HG03025 (cell line): ENCODE measurements at regions not wholly inside any gene's neighbourhood (a gene's known extent, or its start where the extent isn't known, plus 50 kb on each side); places are given as distances from the start of the nearest gene placed in this dataset.

ENCODE experiments used
- ATAC-seq: cut with Tn5 transposase; IDR thresholded peaks from one replicate; pipeline ENCODE4 v1.9.1; 2021; ENCODE audit warnings: mild to moderate bottlenecking, moderate library complexity; ENCODE audit not compliant: unreplicated experiment, low FRiP score

DNA sequence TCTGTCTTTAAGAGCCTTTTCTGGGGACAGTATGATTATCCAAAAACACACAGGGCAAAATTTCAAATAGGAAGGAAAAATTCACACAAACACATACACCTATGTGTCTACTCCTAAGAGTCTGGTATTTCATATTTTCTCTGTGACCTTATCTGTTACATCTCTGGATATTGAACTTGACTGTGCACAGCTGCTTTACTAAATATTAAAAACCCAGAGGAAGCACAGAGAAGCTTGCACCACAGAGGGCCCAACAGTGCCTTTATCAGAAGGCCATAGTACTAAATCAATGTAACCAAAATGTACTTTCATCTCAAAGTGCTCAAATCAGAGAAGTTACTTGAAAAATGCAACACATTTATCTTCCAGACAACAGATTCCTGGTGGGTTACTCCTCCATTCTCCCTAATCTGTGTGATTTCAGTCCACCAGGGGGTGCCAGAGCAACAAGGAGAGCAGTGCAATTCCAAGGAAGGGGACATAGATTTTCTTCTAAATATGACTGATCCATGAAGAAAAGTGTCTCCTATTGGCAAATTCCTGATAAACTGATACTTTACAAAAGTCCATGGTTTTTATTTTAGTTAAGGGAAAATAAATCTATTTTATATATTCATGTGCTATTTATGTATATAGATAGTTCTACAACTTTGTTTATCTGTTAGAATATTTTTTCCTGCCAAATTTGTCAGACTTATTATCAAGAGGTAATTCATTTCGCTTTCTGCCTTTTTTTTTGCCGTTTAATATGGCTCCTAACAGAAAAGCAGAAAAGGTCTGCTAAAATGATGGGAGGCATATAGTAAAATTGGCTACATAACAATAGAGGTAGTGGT is 617.6 kb downstream of the LRFN5 start:
- no peak for ATAC-seq

GRCh38 chr14:42222924-42223471 is 616.3 kb downstream of the LRFN5 start:
- ATAC-seq, result peak; percentile 92

GRCh38 chr14:42214981-42215491 is 608.4 kb downstream of the LRFN5 start:
- no peak for ATAC-seq

- ATAC-seq, result no peak
Observed at GRCh38 chr14:42200957-42201356, 594.3 kb downstream of the LRFN5 start.

DNA sequence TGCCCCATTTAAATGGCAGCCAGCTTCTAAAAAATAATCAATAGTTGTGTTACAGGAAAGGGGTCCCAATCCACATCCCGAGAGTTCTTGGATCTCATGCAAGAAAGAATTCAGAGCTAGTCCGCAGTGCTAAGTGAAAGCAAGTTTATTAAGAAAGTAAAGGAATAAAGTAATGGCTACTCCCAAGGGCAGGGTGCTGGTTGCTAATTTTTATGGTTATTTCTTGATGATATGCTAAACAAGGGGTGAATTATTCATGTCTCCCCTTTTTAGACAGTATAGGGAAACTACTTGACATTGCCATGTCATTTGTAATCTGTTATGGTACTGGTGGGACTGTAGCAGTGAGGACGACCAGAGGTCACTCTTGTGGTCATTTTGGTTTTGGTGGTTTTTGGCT is 591.3 kb downstream of the LRFN5 start:
- no peak for ATAC-seq

GRCh38 chr14:42192738-42193653 is 586.3 kb downstream of the LRFN5 start:
- ATAC-seq, result no peak

DNA sequence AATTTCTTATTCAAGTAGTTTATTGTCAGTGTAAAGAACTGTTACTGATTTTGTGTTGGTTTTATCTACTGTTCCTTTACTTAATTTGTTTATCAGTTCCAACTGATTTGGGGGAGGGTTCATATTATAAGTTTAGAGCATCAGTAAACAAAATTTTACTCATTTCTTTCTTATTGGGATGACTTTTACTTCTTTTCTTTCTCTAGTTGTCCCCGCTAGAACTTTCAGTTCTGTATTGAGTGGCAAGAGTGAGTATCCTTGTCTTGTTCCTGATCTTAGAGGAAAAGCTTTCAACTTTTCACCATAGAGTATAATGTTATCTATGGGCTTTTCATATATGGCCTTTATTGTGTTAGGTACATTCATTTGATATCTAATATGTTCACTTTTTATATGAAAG is 584.1 kb downstream of the LRFN5 start:
- ATAC-seq, result no peak

DNA sequence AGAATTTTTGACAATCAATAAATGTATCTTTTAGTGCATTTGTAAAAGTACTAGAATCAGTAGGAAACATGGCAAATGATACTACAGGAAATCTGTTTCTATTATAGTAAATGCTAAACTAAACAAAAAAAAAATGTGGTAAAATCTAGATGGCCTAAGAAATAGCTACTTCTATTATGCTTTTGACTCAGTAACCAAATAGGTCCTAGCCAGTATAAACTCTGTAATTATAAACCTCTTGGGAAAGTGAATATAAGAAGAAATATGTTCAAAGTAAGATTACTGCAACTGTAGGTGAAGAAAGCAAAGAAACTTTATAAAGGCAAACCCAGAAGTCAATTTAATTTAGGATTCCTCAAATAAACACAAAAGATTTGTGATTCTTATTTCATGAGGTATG is 581.2 kb downstream of the LRFN5 start:
- no peak for ATAC-seq

GRCh38 chr14:42185718-42186117 is 579.0 kb downstream of the LRFN5 start:
- ATAC-seq, result no peak

- ATAC-seq, result no peak
Observed at GRCh38 chr14:42174357-42174756, 567.7 kb downstream of the LRFN5 start.

GRCh38 chr14:42173206-42173605 is 566.5 kb downstream of the LRFN5 start:
- ATAC-seq, result no peak

DNA sequence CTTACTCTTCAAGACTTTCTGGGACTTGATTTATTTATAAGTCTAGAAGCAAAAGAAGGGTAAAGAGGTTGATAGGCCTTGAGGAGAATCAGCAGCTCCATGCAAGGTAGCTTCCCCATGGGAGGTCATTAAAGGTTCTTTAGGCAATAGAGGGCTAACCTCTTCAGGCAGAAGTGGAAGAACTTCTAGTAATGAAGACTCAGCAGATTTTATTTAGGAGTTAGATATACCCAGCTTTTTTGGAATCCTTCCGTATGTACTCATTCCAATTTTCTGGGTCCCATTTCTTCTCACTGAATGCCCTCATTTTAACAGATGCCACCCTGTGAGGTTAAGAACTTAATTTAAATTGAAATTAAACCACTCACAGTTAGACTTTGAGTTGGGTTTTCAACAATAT is 565.6 kb downstream of the LRFN5 start:
- ATAC-seq, result no peak

DNA sequence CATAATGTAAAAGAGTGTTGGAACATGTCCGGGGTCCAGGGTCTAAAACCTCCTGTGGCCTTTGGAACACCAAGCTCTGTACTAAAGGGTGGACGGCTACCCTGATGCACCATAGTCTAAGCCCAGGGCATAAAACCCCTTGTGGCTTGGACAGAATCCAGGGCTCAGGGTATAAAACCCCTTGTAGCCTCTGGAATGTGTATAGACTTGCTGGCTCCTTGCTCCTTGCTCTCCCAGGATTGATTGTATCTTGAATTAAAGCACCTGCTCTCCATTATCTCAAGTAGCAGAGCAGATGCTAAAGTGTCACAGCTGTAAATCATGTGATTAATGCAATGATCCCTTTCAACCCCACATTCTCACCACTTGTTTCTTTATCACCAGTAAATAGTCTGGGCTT is 556.5 kb downstream of the LRFN5 start:
- ATAC-seq, result no peak

- no peak for ATAC-seq
Observed at GRCh38 chr14:42159138-42159537, 552.5 kb downstream of the LRFN5 start.

DNA sequence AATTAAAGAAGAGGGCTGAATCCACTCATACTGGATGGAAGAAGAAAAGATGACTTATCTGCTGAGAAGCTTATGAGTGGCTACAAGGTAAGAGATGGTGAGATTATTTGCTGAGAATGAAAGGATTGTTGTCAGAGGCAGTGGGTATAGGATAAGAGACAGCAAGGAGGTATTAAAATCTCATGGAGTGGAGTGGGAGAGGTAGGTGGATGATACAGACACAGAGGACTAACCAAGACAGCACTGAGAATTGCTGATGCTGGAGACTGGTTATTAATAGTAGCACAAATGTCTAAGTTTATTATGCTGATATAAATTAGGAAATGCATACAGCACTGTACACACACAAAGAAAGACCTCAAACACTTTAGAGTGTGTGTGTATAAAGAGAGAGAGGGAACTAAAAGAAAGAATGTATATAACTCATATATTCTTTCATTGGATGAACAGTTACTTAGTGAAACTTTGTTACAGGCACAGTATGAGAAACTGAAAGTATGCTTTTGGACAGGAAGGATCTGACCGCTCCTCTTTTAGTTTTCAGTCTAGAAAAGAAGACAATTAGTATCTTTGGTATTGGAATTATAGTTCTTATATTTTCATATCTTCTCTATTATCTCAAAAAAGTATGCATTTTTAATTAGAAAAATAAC is 543.1 kb downstream of the LRFN5 start:
- ATAC-seq, result no peak

DNA sequence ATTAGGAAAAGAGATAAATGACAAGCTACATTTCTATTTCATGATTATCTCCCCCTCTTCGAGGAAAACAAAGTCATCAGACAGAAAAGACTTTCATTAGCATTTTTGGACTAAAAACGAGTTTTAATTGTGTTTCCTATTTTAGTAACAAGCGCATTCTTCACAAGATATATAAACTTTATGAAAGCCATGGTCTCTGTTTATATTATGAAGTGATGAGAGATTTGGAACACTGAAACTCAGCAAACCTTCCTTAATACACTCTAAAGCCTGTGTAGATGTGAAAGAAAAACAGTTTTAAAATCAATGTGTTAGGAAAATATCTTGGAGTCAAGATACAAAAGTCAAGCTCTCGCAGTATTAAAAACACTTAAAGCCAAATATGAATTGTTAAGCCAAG is 539.1 kb downstream of the LRFN5 start:
- no peak for ATAC-seq

DNA sequence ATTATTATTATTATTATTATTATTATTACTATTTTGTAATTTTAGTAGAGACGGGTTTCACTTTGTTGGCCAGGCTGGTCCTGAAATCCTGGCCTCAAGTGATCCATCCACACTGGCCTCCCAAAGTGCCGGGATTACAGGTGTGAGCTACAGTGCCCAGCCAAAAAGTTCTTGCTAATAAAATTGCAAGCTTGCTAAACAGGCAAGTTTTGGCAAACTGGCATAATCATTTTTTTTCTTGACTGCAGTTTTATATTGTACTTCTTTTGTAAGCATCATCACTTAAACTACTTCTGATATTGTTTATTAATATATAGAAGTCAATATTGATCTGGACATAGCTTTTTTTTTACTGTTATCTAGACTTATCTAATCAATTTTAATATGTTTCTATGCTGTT is 536.4 kb downstream of the LRFN5 start:
- no peak for ATAC-seq

DNA sequence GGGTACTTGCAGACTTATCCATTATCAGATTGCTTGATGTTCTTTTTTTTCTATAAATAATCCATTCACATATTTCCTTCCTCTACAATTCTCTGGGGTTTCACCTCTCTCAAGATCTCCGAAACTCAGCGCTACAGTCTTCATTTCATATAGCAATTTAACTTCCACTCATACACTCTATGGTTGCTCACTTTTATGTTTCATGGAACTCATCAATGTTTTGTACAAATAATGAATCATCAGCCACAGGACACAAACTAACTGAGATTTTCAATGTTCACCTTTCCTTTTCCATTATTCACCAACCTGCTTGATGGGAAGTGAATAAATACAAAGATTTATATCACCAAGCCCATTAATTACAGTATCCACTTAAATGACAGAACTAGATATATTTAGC is 534.7 kb downstream of the LRFN5 start:
- ATAC-seq, result no peak

DNA sequence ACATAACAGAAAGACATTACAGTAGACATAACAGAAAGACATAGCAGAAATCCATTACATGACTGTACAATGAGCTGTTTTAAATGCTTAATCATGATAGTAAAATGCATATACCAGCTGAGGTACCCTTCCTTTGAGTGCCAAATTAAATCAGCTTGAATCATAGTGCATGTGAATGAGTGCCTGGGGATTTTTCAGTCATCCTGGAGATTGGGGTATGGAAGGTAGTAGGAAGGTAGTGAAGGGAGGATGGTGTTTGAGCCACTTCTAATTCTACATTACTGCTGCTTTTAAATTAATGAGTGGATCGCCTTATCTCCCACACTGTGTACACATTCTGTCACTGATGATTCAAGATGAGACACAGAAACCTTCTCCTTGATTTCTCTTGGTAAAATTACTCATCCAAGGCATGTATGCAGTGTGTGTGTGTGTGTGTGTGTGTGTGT is 534.2 kb downstream of the LRFN5 start:
- no peak for ATAC-seq

GRCh38 chr14:42140001-42140400 is 533.3 kb downstream of the LRFN5 start:
- no peak for ATAC-seq

DNA sequence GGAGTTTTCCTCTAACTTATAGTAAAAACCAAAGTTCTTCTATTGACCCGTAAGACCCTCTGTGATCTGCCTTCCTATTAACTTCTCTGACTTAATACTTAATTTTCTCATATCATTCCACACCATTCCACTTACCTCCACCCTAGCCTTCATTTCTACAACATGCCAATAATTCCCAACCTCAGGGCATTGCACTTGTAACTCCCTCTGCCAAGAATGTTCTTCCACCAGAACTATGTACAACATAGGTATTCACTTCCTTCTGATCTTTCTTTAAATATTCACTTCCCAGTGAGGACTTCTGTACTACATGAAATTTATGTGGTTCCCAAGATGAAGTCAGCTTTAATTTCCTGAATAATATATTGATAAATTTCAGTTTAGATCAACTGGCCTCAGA is 531.7 kb downstream of the LRFN5 start:
- no peak for ATAC-seq
